HepG2 (cell line): ENCODE measurements at regions not wholly inside any gene's neighbourhood (a gene's known extent, or its start where the extent isn't known, plus 50 kb on each side); places are given as distances from the start of the nearest gene placed in this dataset.

Experiments used
- ATAC-seq: fragments of 200-7000 bp; cut with Tn5 transposase; 3 replicates; pipeline ENCODE4 v1.9.1; 2020; ENCODE audit warnings: mild to moderate bottlenecking, moderate library complexity
- BruUV-seq: library from RNA; stranded (reverse); fragments of 400-500 nt; replicated peaks from 2 replicates; lab custom pipeline; 2021; lab: Mats Ljungman, UMichigan
- CTCF ChIA-PET: fragments of 300-600 bp; formaldehyde crosslinking; extraction: SDS; loops from one replicate; lab custom pipeline; 2021; ENCODE audit warnings: low total read pairs, inconsistent platforms, low intra/inter-chr PET ratio; lab: Yijun Ruan, JAX
- POLR2A ChIA-PET: fragments of 350-600 bp; sonication (Branson Sonifier 250); formaldehyde crosslinking; loops from one replicate; lab custom pipeline; 2020; ENCODE audit warnings: antibody characterized with exemption, inconsistent platforms; lab: Yijun Ruan, JAX
- DNase-seq: peaks from one replicate; pipeline ENCODE4 v3.0.0-alpha.2; 2015; ENCODE audit warnings: low spot score
- FAIRE-seq: peaks from 3 replicates; lab custom pipeline; 2011; peaks lifted over from hg19 to GRCh38; lab: Jason Lieb, UNC
- H2AFZ ChIP-seq: one replicate; pipeline ENCODE4 v1.6.1; 2011; ENCODE audit warnings: low read length, inconsistent platforms
- H3K27ac ChIP-seq: fragments of 300-600 bp; 3 replicates; pipeline ENCODE4 v1.8.0; 2011; ENCODE audit warnings: mixed run types, mild to moderate bottlenecking, mixed read lengths, low read length, inconsistent platforms; ENCODE audit not compliant: insufficient read depth; ENCODE audit errors: extremely low read length
- H3K27me3 ChIP-seq, 2 experiments: fragments of 200-600 bp in 1 of 2; 2 replicates in 1 of 2; 3 replicates in 1 of 2; pipeline versions ENCODE4 v1.6.0 to v1.8.0; 2011; ENCODE audit warnings: low read length in 2 of 2, mild to moderate bottlenecking in 2 of 2, moderate library complexity in 2 of 2, inconsistent platforms in 1 of 2; ENCODE audit not compliant: insufficient read depth in 2 of 2, control insufficient read depth in 1 of 2
- H3K36me3 ChIP-seq, 2 experiments: fragments of 200-600 bp in 1 of 2; replicated peaks in 1 of 2; 2 replicates in 1 of 2; 3 replicates in 1 of 2; pipeline versions ENCODE4 v1.5.1 to v1.8.0; 2011; ENCODE audit warnings: low read length in 2 of 2, inconsistent platforms in 1 of 2; ENCODE audit not compliant: insufficient read depth in 2 of 2, control insufficient read depth in 1 of 2
- H3K4me1 ChIP-seq: 2 replicates; pipeline ENCODE4 v1.5.1; 2012; ENCODE audit warnings: low read length, inconsistent platforms; ENCODE audit not compliant: insufficient read depth
- H3K4me2 ChIP-seq: 2 replicates; pipeline ENCODE4 v1.6.0; 2011; ENCODE audit warnings: low read depth, low read length, inconsistent platforms
- H3K4me3 ChIP-seq, 3 experiments: fragments of 200-600 bp in 1 of 3; sonication (generic), shearing (Covaris generic) in 1 of 3; replicated peaks in 1 of 3; 2 replicates each; pipeline ENCODE4 v1.5.1; 2011 to 2016; ENCODE audit warnings: low read length in 3 of 3, inconsistent platforms in 2 of 3, low read depth in 2 of 3, mild to moderate bottlenecking in 2 of 3, control low read depth in 1 of 3, mixed read lengths in 1 of 3; ENCODE audit not compliant: insufficient read depth in 1 of 3
- H3K79me2 ChIP-seq: one replicate; pipeline ENCODE4 v1.6.1; 2011; ENCODE audit warnings: low read length, inconsistent platforms; ENCODE audit not compliant: insufficient read depth
- H3K9ac ChIP-seq: 2 replicates; pipeline ENCODE4 v1.6.0; 2011; ENCODE audit warnings: mild to moderate bottlenecking, low read depth, low read length, inconsistent platforms; ENCODE audit not compliant: insufficient read depth
- H3K9me3 ChIP-seq: 2 replicates; pipeline ENCODE4 v1.5.1; 2012; ENCODE audit warnings: mild to moderate bottlenecking, low read length
- H4K20me1 ChIP-seq: 2 replicates; pipeline ENCODE4 v1.6.0; 2011; ENCODE audit warnings: inconsistent platforms, mild to moderate bottlenecking, low read length, moderate library complexity; ENCODE audit not compliant: insufficient read depth
- NFATC3 ChIP-seq: sonication (generic); formaldehyde crosslinking; IDR thresholded peaks from 2 replicates; pipeline ENCODE4 v1.5.1; 2020; ENCODE audit warnings: mild to moderate bottlenecking, missing genetic modification reagents
- ZNF430 ChIP-seq: sonication (generic); formaldehyde crosslinking; IDR thresholded peaks from 2 replicates; pipeline ENCODE4 v1.9.0; 2021; ENCODE audit warnings: mild to moderate bottlenecking, missing genetic modification reagents
- ZNF530 ChIP-seq: sonication (generic); formaldehyde crosslinking; IDR thresholded peaks from 2 replicates; pipeline ENCODE4 v1.5.0; 2020; ENCODE audit warnings: low read depth, mild to moderate bottlenecking, missing genetic modification reagents
- ZNF678 ChIP-seq: sonication (generic); formaldehyde crosslinking; IDR thresholded peaks from 2 replicates; pipeline ENCODE4 v1.4.0; 2020; ENCODE audit warnings: mild to moderate bottlenecking, missing genetic modification reagents
- WGBS: methylation state at CpG from one replicate; pipeline ENCODE4 v1.1.6; 2017; ENCODE audit warnings: low lambda C conversion rate; 5-methylcytosine and 5-hydroxymethylcytosine counted together
- in situ Hi-C: cut with HindIII; loops from 2 replicates; pipeline ENCODE4 v1.10.0; 2017; ENCODE audit warnings: low pct_unique_long_range_greater_than_20kb; ENCODE audit not compliant: extremely low pct_ligation_motif_present
- intact Hi-C: fragments of 100-400 bp; cut with micrococcal nuclease; formaldehyde crosslinking; loops from one replicate; pipeline ENCODE4 v1.10.0; 2022; ENCODE audit not compliant: unreplicated experiment

DNA sequence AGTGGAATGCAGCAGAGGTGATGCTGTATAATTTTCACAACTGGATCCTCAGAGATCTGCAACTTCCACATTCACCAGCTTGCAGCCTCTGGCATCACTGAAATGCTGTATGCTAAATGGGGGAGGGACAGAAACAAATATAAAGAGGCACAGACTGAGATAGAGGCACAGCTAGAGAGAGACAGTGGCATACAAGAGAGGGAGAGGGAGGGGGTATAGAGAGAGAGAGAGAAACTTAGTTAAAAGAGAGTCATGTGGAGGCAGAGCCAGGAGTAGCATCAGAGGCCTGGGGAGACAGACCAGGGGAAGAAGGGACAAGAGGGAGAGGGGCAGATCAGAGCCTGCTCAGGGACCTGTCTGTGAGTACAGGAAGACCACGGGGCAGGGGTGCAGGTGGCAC is 84.5 kb upstream of the GRIK3 start:
- intact Hi-C loops (no loop called here), in situ Hi-C loops (no loop called here)
- Histone ChIP-seq H3K79me2 (no peaks in the 10 kb centered on the region), H3K36me3 (no peaks in the 10 kb centered on the region), H3K9ac (no peak overlapping the region), H3K4me1 (no peaks in the 10 kb centered on the region), H3K27ac (no peak overlapping the region), H3K9me3 (no peaks in the 10 kb centered on the region), H3K4me3 (no peak overlapping the region), H3K27me3 (peaks cover 0 to 4% of the 10 kb centered on the region in 2 experiments; a peak in 2 of 5 replicates), H2AFZ (no peak overlapping the region), H4K20me1 (no peaks in the 10 kb centered on the region), H3K4me2 (no peak overlapping the region)
- TF ChIP-seq NFATC3 (CRISPR knock-in tag) (no peak), ZNF678 (CRISPR knock-in tag) (no peak)
- POLR2A ChIA-PET: no interaction called here
- 0% methylated on average over 1 of the region's 1 CpG for WGBS
- no peak for DNase-seq
- no peak for FAIRE-seq
- ATAC-seq: no peak
- no TSS peak for BruUV-seq
- CTCF ChIA-PET: no interaction called here

DNA sequence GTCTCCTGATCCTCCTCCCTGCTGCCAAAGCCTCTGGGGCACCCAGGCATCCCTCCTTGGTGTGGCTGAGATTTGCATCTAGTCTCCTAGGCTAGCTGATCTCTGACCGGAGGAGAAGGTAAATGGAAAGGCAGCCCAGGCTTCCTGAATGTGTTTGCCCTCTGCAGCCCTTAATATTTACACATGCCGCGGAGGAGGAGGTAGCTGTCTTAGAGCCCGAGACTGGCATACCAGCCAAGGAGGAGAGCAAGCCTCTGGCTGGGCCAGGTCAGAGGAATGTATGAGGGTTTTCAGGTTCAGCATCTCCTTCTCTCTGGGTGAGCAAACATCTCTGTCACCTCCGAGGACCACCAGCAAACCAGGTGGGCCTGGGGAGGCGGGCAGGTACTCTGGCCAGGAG is 86.0 kb upstream of the GRIK3 start:
- TF ChIP-seq ZNF530 (CRISPR knock-in tag) (no peak), ZNF430 (CRISPR knock-in tag) (no peak)

More for the DNA sequence above, 86.0 kb upstream of the GRIK3 start:
- no TSS peak for BruUV-seq
- Histone ChIP-seq H3K27ac (no peak overlapping the region), H3K4me2 (no peak overlapping the region), H3K9me3 (no peaks in the 10 kb centered on the region), H2AFZ (no peak overlapping the region), H3K9ac (no peak overlapping the region), H3K36me3 (no peaks in the 10 kb centered on the region), H3K27me3 (peaks cover 0 to 4% of the 10 kb centered on the region in 2 experiments; a peak in 2 of 5 replicates), H3K79me2 (no peaks in the 10 kb centered on the region), H3K4me3 (no peak overlapping the region), H4K20me1 (no peaks in the 10 kb centered on the region), H3K4me1 (no peaks in the 10 kb centered on the region)
- in situ Hi-C loops: no loop called here
- intact Hi-C loops: no loop called here
- no peak for FAIRE-seq
- CTCF ChIA-PET: no interaction called here
- DNase-seq: no peak
- WGBS: 5% methylated on average over 4 of the region's 6 CpGs
- ATAC-seq: no peak
- POLR2A ChIA-PET: no interaction called here
